ENCODE measurements at regions not wholly inside any gene's neighbourhood (a gene's known extent, or its start where the extent isn't known, plus 50 kb on each side); places are given as distances from the start of the nearest gene placed in this dataset.

DNA sequence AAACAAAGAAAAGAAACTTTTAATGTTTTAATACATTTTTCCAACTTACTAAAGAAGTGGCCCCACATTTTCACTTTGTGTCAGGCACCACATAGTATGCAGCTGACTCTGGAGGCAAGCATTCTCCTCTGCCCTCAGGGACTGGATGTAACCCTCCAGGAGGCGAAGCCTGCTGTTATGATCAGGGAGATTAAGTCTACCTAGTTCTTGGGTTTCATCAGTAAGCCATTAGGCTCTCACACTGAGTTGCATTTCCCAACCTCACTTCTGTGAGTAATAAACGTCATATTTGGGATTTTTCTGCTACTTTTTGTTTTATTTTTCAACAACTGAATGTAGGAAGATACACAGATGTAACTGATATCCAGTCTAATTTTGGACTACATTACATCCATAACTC is 101.2 kb upstream of the LRFN5 start:
- no peak overlapping the region for H3K27ac ChIP-seq
- TF ChIP-seq ZFX (IDR thresholded peaks at IDR 0.05; ENCODE audit: borderline replicate concordance): no peak
- TF ChIP-seq, protein P1, sequence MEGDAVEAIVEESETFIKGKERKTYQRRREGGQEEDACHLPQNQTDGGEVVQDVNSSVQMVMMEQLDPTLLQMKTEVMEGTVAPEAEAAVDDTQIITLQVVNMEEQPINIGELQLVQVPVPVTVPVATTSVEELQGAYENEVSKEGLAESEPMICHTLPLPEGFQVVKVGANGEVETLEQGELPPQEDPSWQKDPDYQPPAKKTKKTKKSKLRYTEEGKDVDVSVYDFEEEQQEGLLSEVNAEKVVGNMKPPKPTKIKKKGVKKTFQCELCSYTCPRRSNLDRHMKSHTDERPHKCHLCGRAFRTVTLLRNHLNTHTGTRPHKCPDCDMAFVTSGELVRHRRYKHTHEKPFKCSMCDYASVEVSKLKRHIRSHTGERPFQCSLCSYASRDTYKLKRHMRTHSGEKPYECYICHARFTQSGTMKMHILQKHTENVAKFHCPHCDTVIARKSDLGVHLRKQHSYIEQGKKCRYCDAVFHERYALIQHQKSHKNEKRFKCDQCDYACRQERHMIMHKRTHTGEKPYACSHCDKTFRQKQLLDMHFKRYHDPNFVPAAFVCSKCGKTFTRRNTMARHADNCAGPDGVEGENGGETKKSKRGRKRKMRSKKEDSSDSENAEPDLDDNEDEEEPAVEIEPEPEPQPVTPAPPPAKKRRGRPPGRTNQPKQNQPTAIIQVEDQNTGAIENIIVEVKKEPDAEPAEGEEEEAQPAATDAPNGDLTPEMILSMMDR (IDR thresholded peaks at IDR 0.05): no peak

DNA sequence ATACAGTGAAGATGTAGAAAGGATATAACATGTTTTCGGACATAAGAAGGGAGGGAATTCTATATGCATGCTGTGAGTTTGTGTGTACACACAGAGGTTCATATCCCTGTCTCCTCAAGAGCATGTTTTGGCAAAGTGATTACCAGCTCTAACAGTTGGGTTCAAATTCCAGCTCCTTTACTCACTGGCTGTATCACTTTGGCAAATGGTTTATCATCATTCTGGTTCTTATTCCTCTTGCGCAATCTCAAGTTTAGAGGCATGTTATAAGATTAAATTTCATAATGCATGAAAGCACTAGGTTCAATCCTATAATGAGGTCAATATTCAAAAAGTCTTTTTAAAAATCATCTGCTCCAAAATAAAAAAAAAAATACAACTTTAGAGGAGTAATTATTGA is 107.7 kb upstream of the LRFN5 start:
- TF ChIP-seq, protein P1 (IDR thresholded peaks at IDR 0.05): no peak
- TF ChIP-seq ZFX (IDR thresholded peaks at IDR 0.05; ENCODE audit: borderline replicate concordance): no peak
- no peak overlapping the region for H3K27ac ChIP-seq

DNA sequence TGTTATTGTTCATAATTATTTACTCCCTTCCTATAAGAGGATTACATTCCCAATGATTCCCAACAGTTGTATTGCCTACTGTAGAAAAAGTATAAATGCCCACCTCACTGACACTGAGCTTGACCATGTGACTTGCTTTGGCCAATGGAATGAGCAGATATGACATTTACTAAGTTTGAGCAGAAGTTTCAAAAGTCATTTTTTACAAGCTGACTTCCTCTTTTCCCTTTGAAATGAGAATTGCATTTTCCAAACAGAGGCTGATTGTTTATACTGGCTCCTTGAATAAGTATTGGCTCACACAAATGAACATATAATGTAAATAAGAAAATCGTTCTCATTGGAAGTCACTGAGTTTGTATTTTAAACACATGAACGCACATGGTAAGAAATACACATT is 116.4 kb upstream of the LRFN5 start:
- TF ChIP-seq ZFX (IDR thresholded peaks at IDR 0.05; ENCODE audit: borderline replicate concordance): no peak
- TF ChIP-seq, protein P1 (IDR thresholded peaks at IDR 0.05): no peak
- H3K27ac ChIP-seq: no peak overlapping the region

DNA sequence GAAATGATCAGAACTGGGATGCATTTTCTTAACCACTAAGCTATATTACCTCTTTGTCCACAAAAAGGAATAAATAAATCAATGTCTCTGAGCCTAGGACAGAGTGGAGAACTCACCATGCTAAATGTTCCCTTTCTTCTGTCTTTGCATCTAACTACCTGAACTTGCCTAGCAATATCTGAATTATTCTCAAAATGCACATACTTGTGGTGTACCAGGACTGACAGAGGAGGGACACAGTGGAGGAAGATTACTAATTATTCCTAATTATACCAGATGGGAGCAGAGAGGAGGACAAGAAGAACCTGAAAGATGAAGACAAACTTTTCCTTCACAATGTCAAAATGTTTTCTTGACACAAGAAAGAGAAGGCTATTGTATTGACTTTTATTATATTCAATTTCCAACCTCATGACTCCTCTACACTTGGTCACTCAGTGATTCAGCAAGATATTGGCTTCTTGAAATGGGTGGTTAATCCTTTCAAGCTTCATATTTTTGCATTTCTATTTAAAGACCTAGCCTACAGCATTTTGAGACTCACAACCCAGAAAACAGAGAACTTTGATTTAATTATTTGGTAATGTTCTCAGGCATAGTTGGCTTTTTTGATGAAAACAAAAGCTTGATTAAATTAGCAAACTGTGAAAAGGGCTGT is 117.2 kb upstream of the LRFN5 start:
- no peak overlapping the region for H3K27ac ChIP-seq
- TF ChIP-seq, protein P1 (IDR thresholded peaks at IDR 0.05): no peak
- TF ChIP-seq ZFX (IDR thresholded peaks at IDR 0.05; ENCODE audit: borderline replicate concordance): no peak

DNA sequence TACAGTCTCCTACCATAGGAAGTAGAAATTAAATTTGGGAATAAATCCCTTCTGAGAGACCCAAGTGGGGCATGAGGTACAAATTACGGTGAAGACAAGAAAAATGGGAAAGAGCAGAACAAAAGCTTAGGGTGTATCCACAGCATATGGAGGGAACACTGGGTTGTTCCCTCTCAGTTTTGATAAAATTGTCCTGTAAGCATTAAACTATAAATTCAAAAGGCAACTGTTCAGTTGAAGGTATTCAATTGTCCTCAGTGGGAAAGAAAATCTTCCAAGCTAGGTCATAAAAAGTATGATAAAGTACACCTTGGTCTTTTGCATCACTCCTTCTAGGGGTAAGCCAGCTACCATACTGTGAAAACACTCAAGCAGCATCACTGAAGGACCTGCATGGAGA is 118.3 kb upstream of the LRFN5 start:
- H3K27ac ChIP-seq: no peak overlapping the region
- TF ChIP-seq, protein P1 (IDR thresholded peaks at IDR 0.05): no peak
- TF ChIP-seq ZFX (IDR thresholded peaks at IDR 0.05; ENCODE audit: borderline replicate concordance): no peak

DNA sequence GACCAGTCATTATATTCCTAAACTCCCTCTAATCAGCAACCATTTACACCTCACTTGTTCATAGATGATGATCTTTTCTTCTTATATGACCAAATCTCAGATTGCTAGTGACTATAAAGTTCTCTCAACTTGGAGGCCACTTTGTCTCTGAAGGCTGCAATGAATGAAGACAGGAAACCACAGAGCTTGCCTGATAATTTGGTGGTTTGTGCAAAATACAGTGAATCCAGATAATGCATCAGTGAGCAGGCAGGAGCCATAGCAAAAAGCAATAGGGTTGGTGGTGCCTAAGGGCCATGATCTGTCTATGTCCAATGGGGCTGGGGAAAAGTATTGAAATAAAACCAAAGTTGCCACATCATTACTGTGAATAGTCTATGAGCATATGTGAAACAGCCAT is 123.8 kb upstream of the LRFN5 start:
- H3K27ac ChIP-seq: no peak overlapping the region

DNA sequence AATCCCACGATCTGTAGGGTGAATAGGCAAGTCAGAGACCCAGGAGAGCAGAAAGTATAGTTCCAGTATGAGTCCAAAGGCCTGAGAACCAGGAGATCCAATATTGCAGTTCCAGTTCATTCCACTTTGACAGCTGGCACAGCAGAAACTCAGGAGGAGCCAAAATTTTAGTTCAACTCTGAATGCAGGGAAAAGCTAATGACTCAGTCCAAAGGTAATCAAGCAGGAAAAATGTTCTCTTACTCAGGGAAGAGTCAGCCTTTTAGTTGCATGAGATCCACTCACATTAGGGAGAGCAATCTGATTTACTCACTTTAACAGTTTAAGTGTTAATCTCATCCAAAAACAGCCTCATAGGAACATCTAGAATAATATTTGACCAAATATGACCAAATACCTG is 130.2 kb upstream of the LRFN5 start:
- TF ChIP-seq, protein P1 (IDR thresholded peaks at IDR 0.05): no peak
- TF ChIP-seq ZFX (IDR thresholded peaks at IDR 0.05; ENCODE audit: borderline replicate concordance): no peak
- H3K27ac ChIP-seq: no peak overlapping the region

More for the DNA sequence above, 123.8 kb upstream of the LRFN5 start:
- TF ChIP-seq ZFX (IDR thresholded peaks at IDR 0.05; ENCODE audit: borderline replicate concordance): no peak
- TF ChIP-seq, protein P1 (IDR thresholded peaks at IDR 0.05): no peak

All from 22Rv1 (cell line).